VCaP (cell line): ENCODE measurements at regions not wholly inside any gene's neighbourhood (a gene's known extent, or its start where the extent isn't known, plus 50 kb on each side); places are given as distances from the start of the nearest gene placed in this dataset.

Experiments
- H3K27ac ChIP-seq: fragments of 450-650 bp; 2 replicates; pipeline ENCODE4 v1.5.1; 2017
- TF ChIP-seq, protein P1 (sequence below): fragments of 450-650 bp; conservative IDR thresholded peaks from 2 replicates; pipeline ENCODE4 v1.5.1; 2017; ENCODE audit warnings: mild to moderate bottlenecking, moderate library complexity

DNA sequence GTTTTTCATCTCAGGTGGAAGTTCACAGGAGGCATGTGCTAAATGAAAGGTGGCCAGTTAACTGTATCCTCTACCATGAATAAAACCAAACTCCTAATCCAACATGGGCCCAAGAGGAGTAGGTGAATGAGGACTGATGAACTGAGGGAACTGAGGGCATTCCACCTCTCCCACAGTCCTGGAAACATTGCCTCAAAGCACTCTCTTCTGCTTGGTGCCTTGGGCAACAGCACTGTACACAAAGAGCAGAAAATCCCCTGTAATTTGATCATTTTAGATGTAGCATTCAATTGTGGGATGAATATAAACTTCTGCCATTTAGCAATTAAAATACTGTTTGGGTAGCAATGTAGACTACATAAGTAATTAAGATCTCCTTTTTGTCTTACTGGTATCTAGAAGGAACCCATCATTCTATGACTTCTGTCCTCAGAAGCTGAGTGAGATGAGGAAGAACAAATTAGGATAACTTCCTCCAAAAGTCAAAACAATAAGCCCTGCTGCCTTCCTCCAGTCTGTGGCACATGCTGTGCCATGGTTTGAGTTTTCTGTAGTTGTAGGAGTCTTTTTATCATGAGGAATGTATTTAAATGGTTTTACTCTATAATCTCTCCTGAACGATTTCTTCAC is 86.7 kb upstream of the ZEB2 start:
- TF ChIP-seq, protein P1, sequence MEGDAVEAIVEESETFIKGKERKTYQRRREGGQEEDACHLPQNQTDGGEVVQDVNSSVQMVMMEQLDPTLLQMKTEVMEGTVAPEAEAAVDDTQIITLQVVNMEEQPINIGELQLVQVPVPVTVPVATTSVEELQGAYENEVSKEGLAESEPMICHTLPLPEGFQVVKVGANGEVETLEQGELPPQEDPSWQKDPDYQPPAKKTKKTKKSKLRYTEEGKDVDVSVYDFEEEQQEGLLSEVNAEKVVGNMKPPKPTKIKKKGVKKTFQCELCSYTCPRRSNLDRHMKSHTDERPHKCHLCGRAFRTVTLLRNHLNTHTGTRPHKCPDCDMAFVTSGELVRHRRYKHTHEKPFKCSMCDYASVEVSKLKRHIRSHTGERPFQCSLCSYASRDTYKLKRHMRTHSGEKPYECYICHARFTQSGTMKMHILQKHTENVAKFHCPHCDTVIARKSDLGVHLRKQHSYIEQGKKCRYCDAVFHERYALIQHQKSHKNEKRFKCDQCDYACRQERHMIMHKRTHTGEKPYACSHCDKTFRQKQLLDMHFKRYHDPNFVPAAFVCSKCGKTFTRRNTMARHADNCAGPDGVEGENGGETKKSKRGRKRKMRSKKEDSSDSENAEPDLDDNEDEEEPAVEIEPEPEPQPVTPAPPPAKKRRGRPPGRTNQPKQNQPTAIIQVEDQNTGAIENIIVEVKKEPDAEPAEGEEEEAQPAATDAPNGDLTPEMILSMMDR = no peak
- no peak overlapping the region for H3K27ac ChIP-seq

DNA sequence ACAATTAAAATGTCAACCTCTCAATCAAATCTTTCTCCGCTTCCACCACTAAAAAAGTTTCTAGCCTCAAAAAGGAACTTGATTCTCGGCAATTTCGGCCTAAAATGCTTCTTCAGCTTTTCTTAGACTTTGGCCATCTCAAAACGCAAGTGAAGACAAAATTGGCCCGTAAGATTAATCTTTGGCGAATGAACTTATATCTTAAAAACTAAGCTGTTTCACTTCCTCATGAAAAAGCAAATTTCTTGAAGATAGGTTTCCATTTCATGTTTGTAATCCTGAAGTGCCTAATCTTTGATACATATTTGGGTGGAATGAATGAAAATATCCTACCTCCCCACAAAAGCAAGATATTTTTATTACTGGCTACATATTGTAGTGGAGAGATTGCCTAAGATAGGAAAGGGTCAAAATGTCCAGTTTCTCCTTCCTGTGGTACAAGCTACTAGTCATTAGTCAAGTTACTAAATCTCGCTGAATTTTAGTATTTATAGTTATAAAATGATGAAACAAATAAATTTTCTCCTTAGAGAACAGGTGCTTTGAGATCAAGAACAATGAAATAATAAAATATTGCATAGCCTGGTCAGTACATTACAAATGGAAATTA is 85.4 kb upstream of the ZEB2 start:
- TF ChIP-seq, protein P1 = no peak
- H3K27ac ChIP-seq = no peak overlapping the region

DNA sequence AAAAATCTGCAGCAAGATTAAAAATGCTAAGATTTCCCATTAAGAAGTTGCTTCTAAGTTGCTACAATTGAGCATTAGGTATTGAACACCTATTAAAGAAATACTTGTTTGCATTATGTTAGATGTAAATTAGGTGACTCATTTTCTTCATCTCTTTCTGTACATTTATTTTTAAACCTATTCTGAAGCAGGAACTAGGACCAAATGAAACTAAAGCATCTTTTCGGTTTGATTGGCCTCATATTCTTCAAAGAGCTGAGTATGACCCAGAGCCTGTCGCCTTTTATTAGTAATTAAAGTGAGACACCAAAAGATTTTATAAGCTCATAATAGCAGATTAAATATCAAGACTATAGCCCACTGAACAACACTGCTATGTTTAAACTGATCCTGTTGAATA is 83.4 kb upstream of the ZEB2 start:
- TF ChIP-seq, protein P1 = no peak
- no peak overlapping the region for H3K27ac ChIP-seq

DNA sequence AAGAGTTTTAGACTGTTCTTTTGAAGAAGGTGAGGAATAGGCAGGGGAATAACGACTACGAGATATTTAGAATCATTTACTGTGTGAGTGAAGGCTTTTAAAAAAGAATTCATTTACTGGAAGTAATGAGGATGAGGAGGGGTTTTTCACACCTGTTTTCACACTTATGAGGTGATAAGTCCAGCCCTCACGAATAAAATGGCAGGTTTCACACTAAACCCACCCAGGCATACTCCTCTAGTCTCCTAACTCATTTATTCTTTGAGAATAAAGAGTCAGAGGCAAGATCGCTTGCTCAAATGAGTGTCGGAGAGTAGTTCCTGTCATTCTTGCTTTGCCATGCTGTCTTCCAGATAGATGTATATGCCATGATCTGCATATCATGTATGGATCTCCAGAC is 79.0 kb upstream of the ZEB2 start:
- no peak overlapping the region for H3K27ac ChIP-seq
- TF ChIP-seq, protein P1 = no peak

DNA sequence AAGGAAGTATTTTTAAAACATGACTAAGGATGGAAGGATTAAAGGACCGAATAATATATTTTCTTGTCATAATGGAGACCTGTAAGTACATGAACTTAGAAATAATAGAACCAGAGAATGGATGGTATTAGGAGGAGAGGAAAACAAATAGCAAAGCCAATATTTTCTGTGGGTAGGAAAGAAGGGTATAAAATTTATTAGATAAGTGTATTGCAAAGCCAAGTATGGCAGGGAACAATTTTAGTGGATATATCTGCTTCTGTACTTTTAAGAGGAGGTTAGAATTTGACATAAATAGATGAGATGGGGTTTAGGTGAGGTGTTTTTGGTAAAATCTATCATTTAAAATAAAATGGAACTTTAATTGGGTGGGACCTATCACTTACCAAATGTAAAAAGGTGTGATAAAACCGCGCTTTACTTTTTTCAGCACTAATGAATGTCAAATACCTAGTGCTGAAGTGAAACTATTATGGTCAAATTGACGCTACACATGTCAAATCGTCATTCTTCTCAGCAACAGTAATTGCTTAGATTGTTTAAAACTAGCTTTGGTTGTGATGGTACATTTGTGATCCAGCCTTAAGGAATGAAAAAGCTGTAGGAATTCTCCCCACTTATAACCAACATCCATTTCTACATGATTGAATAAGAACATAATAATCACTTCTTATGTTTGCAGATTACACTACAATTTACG is 78.1 kb upstream of the ZEB2 start:
- H3K27ac ChIP-seq = no peak overlapping the region
- TF ChIP-seq, protein P1 = no peak

DNA sequence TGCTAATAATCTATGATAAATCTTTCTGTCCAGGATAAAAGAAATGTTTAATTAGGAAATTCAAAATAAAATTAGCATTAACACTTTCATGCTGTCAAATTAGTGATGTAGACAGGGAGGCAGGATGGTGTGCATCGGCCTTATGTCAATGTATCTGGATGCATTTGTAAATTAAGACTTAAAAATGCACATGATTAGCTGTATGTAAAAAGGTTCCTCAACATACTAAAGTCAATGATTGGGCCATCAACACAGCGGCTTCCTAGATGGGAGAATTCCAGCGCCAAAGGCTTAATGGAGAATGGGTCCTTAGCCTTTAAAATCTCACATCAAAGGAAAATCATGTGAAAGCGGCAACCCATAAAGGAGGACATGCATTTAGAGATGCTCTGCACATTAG is 77.5 kb upstream of the ZEB2 start:
- TF ChIP-seq, protein P1 = no peak
- H3K27ac ChIP-seq = no peak overlapping the region

DNA sequence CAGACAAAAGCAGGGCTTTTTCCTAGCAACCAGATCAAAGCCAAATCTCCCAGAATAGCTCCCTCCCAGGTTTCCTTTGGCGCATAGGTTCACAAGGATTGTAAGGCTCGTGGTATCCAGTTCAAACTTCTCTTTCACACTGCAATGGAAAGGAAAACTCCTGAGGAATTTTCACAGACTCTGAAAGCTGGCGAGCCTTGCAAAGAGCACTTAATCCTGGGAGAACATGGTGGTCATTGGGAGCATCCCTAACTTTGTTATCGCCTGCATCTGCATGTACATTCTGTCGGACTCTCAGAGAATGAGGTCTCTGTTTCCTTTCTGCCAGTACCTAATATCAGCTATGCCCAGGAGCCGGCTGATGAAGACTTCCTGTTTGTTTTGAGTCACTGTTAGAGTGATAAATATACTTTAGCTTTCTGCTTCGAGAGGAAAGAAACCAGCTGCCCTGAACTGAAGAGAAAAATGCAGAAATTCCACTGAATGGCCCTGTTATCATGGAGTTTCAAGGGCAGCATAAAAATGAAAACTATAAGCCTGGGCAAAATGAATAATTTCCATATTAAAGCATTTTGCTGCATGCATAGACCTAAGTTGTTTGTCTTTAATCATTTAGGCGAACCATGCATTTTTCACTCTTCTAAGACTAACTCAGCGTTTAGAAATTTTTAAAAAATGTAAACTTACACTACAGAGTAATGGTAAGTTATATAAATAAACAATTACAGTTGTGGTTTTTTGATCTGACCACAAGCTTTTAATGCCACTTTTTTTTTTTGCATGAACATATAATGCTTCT is 76.4 kb upstream of the ZEB2 start:
- TF ChIP-seq, protein P1 = no peak
- H3K27ac ChIP-seq = no peak overlapping the region
